ENCODE measurements at regions not wholly inside any gene's neighbourhood (a gene's known extent, or its start where the extent isn't known, plus 50 kb on each side); places are given as distances from the start of the nearest gene placed in this dataset.

DNA sequence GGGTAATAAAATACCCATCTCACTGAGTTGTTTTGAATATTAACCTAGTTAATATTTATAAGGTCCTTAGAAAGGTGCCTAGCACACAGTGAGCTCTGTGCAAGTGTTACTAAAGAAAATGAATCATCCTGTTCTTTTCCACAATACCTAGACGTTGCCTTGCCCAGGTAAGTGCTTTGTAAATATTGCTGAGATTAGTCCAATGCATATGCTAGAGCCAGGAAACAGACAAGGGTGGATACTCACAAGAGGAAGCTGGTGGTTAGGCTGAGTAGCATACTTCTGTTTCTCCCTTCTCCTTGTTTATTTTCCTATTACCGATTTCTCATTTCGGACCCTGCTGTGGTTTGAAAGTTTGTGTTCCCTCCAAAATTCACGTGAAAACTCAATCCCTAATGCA lies 58.1 kb upstream of the BARX2 start:
- Mint-ChIP-seq H3K4me1 (peaks cover 63% of the 10 kb centered on the region), H3K27me3 (ENCODE audit: insufficient read depth, low read depth, poor library complexity) (peaks cover 5% of the 10 kb centered on the region), H3K36me3 (ENCODE audit: low read depth) (no peaks in the 10 kb centered on the region), H3K4me3 (no peak overlapping the region), H3K9me3 (no peaks in the 10 kb centered on the region), H3K27ac (no peak overlapping the region)
- no peaks in the 10 kb centered on the region for H3F3A ChIP-seq (replicated peaks; ENCODE audit: low read depth)
- H3K4me2 ChIP-seq: no peak overlapping the region
- H2AFZ ChIP-seq: no peak overlapping the region
- H4K20me1 ChIP-seq (replicated peaks; ENCODE audit: insufficient read depth): no peaks in the 10 kb centered on the region
- H3K79me2 ChIP-seq (replicated peaks; ENCODE audit: insufficient read depth): no peaks in the 10 kb centered on the region
- H3K4me1 ChIP-seq (ENCODE audit: insufficient read depth): peaks cover 25% of the 10 kb centered on the region
- DNase-seq (ENCODE audit: low spot score): no peak
- H3K9me2 ChIP-seq (ENCODE audit: insufficient read depth): no peaks in the 10 kb centered on the region
- H3K27ac ChIP-seq (ENCODE audit: low read depth): no peak overlapping the region
- no peaks in the 10 kb centered on the region for H3K36me3 ChIP-seq (ENCODE audit: insufficient read depth)
- TF ChIP-seq ZNF331 (CRISPR knock-in tag; IDR thresholded peaks at IDR 0.05; ENCODE audit: low read depth) (no peak), ZNF114 (CRISPR knock-in tag; IDR thresholded peaks at IDR 0.05) (no peak), CTCF (conservative IDR thresholded peaks at IDR 0.05; ENCODE audit: low read depth in 2 of 2) (no peak), POLR2AphosphoS5 (IDR thresholded peaks at IDR 0.05; ENCODE audit: low read depth) (no peak), REST (IDR thresholded peaks at IDR 0.05; ENCODE audit: unreplicated experiment) (no peak), NANOG (IDR thresholded peaks at IDR 0.05; ENCODE audit: borderline replicate concordance) (no peak), ETS1 (IDR thresholded peaks at IDR 0.05) (no peak), ZNF462 (CRISPR knock-in tag; IDR thresholded peaks at IDR 0.05) (no peak), EZH2phosphoT487 (IDR thresholded peaks at IDR 0.05; ENCODE audit: unreplicated experiment) (no peak), STAT1 (IDR thresholded peaks at IDR 0.05; ENCODE audit: unreplicated experiment) (no peak), CREB1 (CRISPR knock-in tag; IDR thresholded peaks at IDR 0.05; ENCODE audit: low read depth) (no peak), EZH2 (IDR thresholded peaks at IDR 0.05; ENCODE audit: low read depth, unreplicated experiment) (no peak), JUNB (IDR thresholded peaks at IDR 0.05; ENCODE audit: unreplicated experiment) (no peak)
- H3K4me3 ChIP-seq: no peak overlapping the region
- no peak for ATAC-seq
- no peaks in the 10 kb centered on the region for H3K27me3 ChIP-seq (ENCODE audit: insufficient read depth)

Measured in GM23338 (cell line).